Hepatocyte (in vitro differentiated cells): ENCODE measurements at regions not wholly inside any gene's neighbourhood (a gene's known extent, or its start where the extent isn't known, plus 50 kb on each side); places are given as distances from the start of the nearest gene placed in this dataset.

Experiments used
- DNase-seq: peaks from one replicate; pipeline ENCODE4 v3.0.0-alpha.2; 2016; ENCODE audit warnings: low spot score
- H2AFZ ChIP-seq: fragments of 200-600 bp; sonication (generic); 2 replicates; pipeline ENCODE4 v1.6.0; 2016; ENCODE audit warnings: antibody characterized with exemption, mild to moderate bottlenecking
- H3K27ac ChIP-seq: fragments of 200-600 bp; sonication (generic); 2 replicates; pipeline ENCODE4 v1.5.1; 2016; ENCODE audit warnings: mild to moderate bottlenecking
- H3K27me3 ChIP-seq: fragments of 200-600 bp; sonication (generic); 2 replicates; pipeline ENCODE4 v1.6.1; 2016
- H3K36me3 ChIP-seq: fragments of 200-600 bp; sonication (generic); replicated peaks from 2 replicates; pipeline ENCODE4 v1.5.1; 2016; ENCODE audit warnings: low read depth; ENCODE audit not compliant: insufficient read depth
- H3K4me1 ChIP-seq: fragments of 200-600 bp; sonication (generic); 2 replicates; pipeline ENCODE4 v1.5.1; 2016; ENCODE audit warnings: mild to moderate bottlenecking, moderate library complexity; ENCODE audit not compliant: insufficient read depth
- H3K4me2 ChIP-seq: fragments of 200-600 bp; sonication (generic); 2 replicates; pipeline ENCODE4 v1.6.0; 2016
- H3K4me3 ChIP-seq: fragments of 200-600 bp; sonication (generic); 2 replicates; pipeline ENCODE4 v1.5.1; 2016; ENCODE audit warnings: mild to moderate bottlenecking
- H3K79me2 ChIP-seq: fragments of 200-600 bp; sonication (generic); 2 replicates; pipeline ENCODE4 v1.6.0; 2017; ENCODE audit warnings: mild to moderate bottlenecking
- H3K9me2 ChIP-seq: fragments of 200-600 bp; sonication (generic); replicated peaks from 2 replicates; pipeline ENCODE4 v1.6.0; 2017; ENCODE audit warnings: mild to moderate bottlenecking; ENCODE audit not compliant: insufficient read depth
- H3K9me3 ChIP-seq: fragments of 200-600 bp; sonication (generic); 2 replicates; pipeline ENCODE4 v1.5.1; 2016; ENCODE audit warnings: low read depth, mild to moderate bottlenecking
- H4K20me1 ChIP-seq: fragments of 200-600 bp; sonication (generic); 2 replicates; pipeline ENCODE4 v1.6.0; 2016; ENCODE audit warnings: mild to moderate bottlenecking; ENCODE audit not compliant: insufficient read depth, poor library complexity, severe bottlenecking
- EZH2 ChIP-seq: fragments of 200-600 bp; sonication (generic); IDR thresholded peaks from 2 replicates; pipeline ENCODE4 v1.6.1; 2016; ENCODE audit warnings: antibody characterized with exemption, mild to moderate bottlenecking, borderline replicate concordance
- EZH2phosphoT487 ChIP-seq: fragments of 200-600 bp; sonication (generic); IDR thresholded peaks from one replicate; pipeline ENCODE4 v1.6.1; 2018; ENCODE audit warnings: antibody characterized with exemption, mild to moderate bottlenecking, low read depth, moderate library complexity; ENCODE audit not compliant: unreplicated experiment, severe bottlenecking
- WGBS: methylation state at CpG from one replicate; pipeline ENCODE4 v1.1.6; 2016; ENCODE audit warnings: low lambda C conversion rate; ENCODE audit errors: missing lambda C conversion rate; 5-methylcytosine and 5-hydroxymethylcytosine counted together
- TF ChIP-seq, protein P1 (sequence below): fragments of 200-600 bp; sonication (generic); IDR thresholded peaks from 2 replicates; pipeline ENCODE4 v1.5.1; 2016; ENCODE audit warnings: antibody characterized with exemption, mild to moderate bottlenecking; ENCODE audit not compliant: poor library complexity

- no peaks in the 10 kb centered on the region for H3K9me2 ChIP-seq
- H3K36me3 ChIP-seq: no peaks in the 10 kb centered on the region
- H3K27me3 ChIP-seq: no peaks in the 10 kb centered on the region
- no peak overlapping the region for H3K4me3 ChIP-seq
- H3K4me2 ChIP-seq: no peak overlapping the region
- 79% methylated on average over 1 of the region's 1 CpG for WGBS
- H3K9me3 ChIP-seq: no peaks in the 10 kb centered on the region
- TF ChIP-seq EZH2phosphoT487 (no peak), EZH2 (no peak)
- TF ChIP-seq, protein P1, sequence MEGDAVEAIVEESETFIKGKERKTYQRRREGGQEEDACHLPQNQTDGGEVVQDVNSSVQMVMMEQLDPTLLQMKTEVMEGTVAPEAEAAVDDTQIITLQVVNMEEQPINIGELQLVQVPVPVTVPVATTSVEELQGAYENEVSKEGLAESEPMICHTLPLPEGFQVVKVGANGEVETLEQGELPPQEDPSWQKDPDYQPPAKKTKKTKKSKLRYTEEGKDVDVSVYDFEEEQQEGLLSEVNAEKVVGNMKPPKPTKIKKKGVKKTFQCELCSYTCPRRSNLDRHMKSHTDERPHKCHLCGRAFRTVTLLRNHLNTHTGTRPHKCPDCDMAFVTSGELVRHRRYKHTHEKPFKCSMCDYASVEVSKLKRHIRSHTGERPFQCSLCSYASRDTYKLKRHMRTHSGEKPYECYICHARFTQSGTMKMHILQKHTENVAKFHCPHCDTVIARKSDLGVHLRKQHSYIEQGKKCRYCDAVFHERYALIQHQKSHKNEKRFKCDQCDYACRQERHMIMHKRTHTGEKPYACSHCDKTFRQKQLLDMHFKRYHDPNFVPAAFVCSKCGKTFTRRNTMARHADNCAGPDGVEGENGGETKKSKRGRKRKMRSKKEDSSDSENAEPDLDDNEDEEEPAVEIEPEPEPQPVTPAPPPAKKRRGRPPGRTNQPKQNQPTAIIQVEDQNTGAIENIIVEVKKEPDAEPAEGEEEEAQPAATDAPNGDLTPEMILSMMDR: no peak
- no peak for DNase-seq
- no peak overlapping the region for H2AFZ ChIP-seq
- no peaks in the 10 kb centered on the region for H4K20me1 ChIP-seq
- H3K4me1 ChIP-seq: no peaks in the 10 kb centered on the region
- H3K79me2 ChIP-seq: no peaks in the 10 kb centered on the region
- H3K27ac ChIP-seq: no peak overlapping the region
Observed at GRCh38 chr14:22313172-22313801, 275.7 kb downstream of the DAD1 start.

- no peaks in the 10 kb centered on the region for H3K27me3 ChIP-seq
- no peaks in the 10 kb centered on the region for H4K20me1 ChIP-seq
- 89% methylated on average over 1 of the region's 1 CpG for WGBS
- TF ChIP-seq, protein P1: no peak
- TF ChIP-seq EZH2: no peak
- TF ChIP-seq EZH2phosphoT487: no peak
- H3K4me2 ChIP-seq: no peak overlapping the region
- no peak overlapping the region for H3K27ac ChIP-seq
- H3K9me3 ChIP-seq: no peaks in the 10 kb centered on the region
- no peak overlapping the region for H2AFZ ChIP-seq
- no peaks in the 10 kb centered on the region for H3K36me3 ChIP-seq
- H3K4me3 ChIP-seq: no peak overlapping the region
- no peak for DNase-seq
- no peaks in the 10 kb centered on the region for H3K4me1 ChIP-seq
- no peaks in the 10 kb centered on the region for H3K9me2 ChIP-seq
- no peaks in the 10 kb centered on the region for H3K79me2 ChIP-seq
Observed at GRCh38 chr14:22311636-22312035, 277.4 kb downstream of the DAD1 start.

- no peak for TF ChIP-seq EZH2phosphoT487
- TF ChIP-seq EZH2: no peak
- TF ChIP-seq, protein P1: no peak
- Histone ChIP-seq H3K4me2 (no peak overlapping the region), H3K4me3 (no peak overlapping the region), H2AFZ (no peak overlapping the region), H3K27ac (no peak overlapping the region), H3K9me2 (no peaks in the 10 kb centered on the region), H3K27me3 (no peaks in the 10 kb centered on the region), H3K9me3 (no peaks in the 10 kb centered on the region), H3K4me1 (no peaks in the 10 kb centered on the region), H3K79me2 (no peaks in the 10 kb centered on the region), H3K36me3 (no peaks in the 10 kb centered on the region), H4K20me1 (no peaks in the 10 kb centered on the region)
- DNase-seq: no peak
- WGBS: 84% methylated on average over 5 of the region's 5 CpGs
Observed at GRCh38 chr14:22305607-22306006, 283.4 kb downstream of the DAD1 start.

DNA sequence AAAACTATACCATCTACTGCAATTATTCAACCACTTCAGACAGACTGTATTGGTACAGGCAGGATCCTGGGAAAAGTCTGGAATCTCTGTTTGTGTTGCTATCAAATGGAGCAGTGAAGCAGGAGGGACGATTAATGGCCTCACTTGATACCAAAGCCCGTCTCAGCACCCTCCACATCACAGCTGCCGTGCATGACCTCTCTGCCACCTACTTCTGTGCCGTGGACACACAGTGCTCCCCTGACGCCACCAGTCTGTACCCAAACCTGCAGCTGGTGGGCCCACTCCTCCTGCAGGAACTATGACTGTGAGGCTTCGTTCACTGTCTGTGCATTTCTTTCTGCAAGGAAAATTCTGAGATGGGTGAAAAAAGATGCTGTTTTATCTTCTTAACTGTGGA is 284.7 kb downstream of the DAD1 start:
- 79% methylated on average over 6 of the region's 6 CpGs for WGBS
- H3K36me3 ChIP-seq: no peaks in the 10 kb centered on the region
- H3K4me2 ChIP-seq: no peak overlapping the region
- no peaks in the 10 kb centered on the region for H3K79me2 ChIP-seq
- no peak overlapping the region for H3K4me3 ChIP-seq
- no peaks in the 10 kb centered on the region for H3K27me3 ChIP-seq
- H3K4me1 ChIP-seq: no peaks in the 10 kb centered on the region
- H3K9me3 ChIP-seq: no peaks in the 10 kb centered on the region
- H2AFZ ChIP-seq: no peak overlapping the region
- no peak for DNase-seq
- H3K27ac ChIP-seq: no peak overlapping the region
- H3K9me2 ChIP-seq: no peaks in the 10 kb centered on the region
- TF ChIP-seq EZH2 (no peak), EZH2phosphoT487 (no peak)
- TF ChIP-seq, protein P1: no peak
- no peaks in the 10 kb centered on the region for H4K20me1 ChIP-seq
